WTC11 (cell line): ENCODE measurements at regions not wholly inside any gene's neighbourhood (a gene's known extent, or its start where the extent isn't known, plus 50 kb on each side); places are given as distances from the start of the nearest gene placed in this dataset.

Experiments
- ATAC-seq: fragments of 200-7000 bp; cut with Tn5 transposase; 2 replicates; pipeline ENCODE4 v1.10.0; 2021; ENCODE audit warnings: mild to moderate bottlenecking, moderate library complexity
- CTCF ChIA-PET: fragments of 300-600 bp; sonication (Branson Sonifier 250); formaldehyde crosslinking; loops from one replicate; lab custom pipeline; 2021; ENCODE audit warnings: antibody characterized with exemption; lab: Charles Lee
- POLR2A ChIA-PET: fragments of 350-600 bp; sonication (Branson Sonifier 250); formaldehyde crosslinking; loops from one replicate; lab custom pipeline; 2021; ENCODE audit warnings: antibody characterized with exemption; lab: Charles Lee
- DNase-seq: peaks from one replicate; pipeline ENCODE4 v3.0.0; 2021; ENCODE audit warnings: low spot score
- H3K27ac Mint-ChIP-seq: 2 replicates; pipeline ENCODE4 v1.8.0; 2021; ENCODE audit warnings: mixed read lengths
- H3K27me3 Mint-ChIP-seq: 2 replicates; pipeline ENCODE4 v1.8.0; 2021; ENCODE audit warnings: low read depth, mild to moderate bottlenecking, moderate library complexity, mixed read lengths
- H3K36me3 Mint-ChIP-seq: 2 replicates; pipeline ENCODE4 v1.8.0; 2021; ENCODE audit warnings: mixed read lengths
- H3K4me1 Mint-ChIP-seq: 2 replicates; pipeline ENCODE4 v1.8.0; 2022; ENCODE audit warnings: mixed read lengths
- H3K4me3 Mint-ChIP-seq: 2 replicates; pipeline ENCODE4 v1.8.0; 2021; ENCODE audit warnings: mild to moderate bottlenecking, moderate library complexity, mixed read lengths
- H3K9me3 Mint-ChIP-seq: 2 replicates; pipeline ENCODE4 v1.8.0; 2021; ENCODE audit warnings: mixed read lengths
- AR ChIP-seq: fragments of 250-450 bp; sonication (Bioruptor Pico); IDR thresholded peaks from 2 replicates; pipeline ENCODE4 v1.9.0; 2021; ENCODE audit warnings: mild to moderate bottlenecking
- ATF6 ChIP-seq: sonication (generic); formaldehyde crosslinking; IDR thresholded peaks from 2 replicates; pipeline ENCODE4 v1.8.1; 2023; ENCODE audit warnings: mild to moderate bottlenecking, missing genetic modification reagents
- ELF4 ChIP-seq: sonication (generic); formaldehyde crosslinking; IDR thresholded peaks from 2 replicates; pipeline ENCODE4 v1.8.1; 2022; ENCODE audit warnings: low read depth, mild to moderate bottlenecking, moderate library complexity, missing genetic modification reagents
- ERG ChIP-seq: fragments of 250-450 bp; sonication (Bioruptor Pico); IDR thresholded peaks from 2 replicates; pipeline ENCODE4 v1.8.0; 2021; ENCODE audit warnings: mild to moderate bottlenecking
- FOXJ3 ChIP-seq: sonication (generic); formaldehyde crosslinking; IDR thresholded peaks from 2 replicates; pipeline ENCODE4 v1.9.0; 2021; ENCODE audit warnings: missing genetic modification reagents, mild to moderate bottlenecking, borderline replicate concordance
- GRHL2 ChIP-seq: fragments of 250-450 bp; sonication (Bioruptor Pico); IDR thresholded peaks from 2 replicates; pipeline ENCODE4 v1.8.0; 2022; ENCODE audit warnings: mild to moderate bottlenecking, moderate library complexity; ENCODE audit not compliant: insufficient replicate concordance, severe bottlenecking
- MLX ChIP-seq: sonication (generic); formaldehyde crosslinking; IDR thresholded peaks from 2 replicates; pipeline ENCODE4 v1.8.1; 2023; ENCODE audit warnings: mild to moderate bottlenecking, missing genetic modification reagents, moderate library complexity
- MXD4 ChIP-seq: fragments of 250-450 bp; sonication (Bioruptor Pico); IDR thresholded peaks from 2 replicates; pipeline ENCODE4 v1.8.0; 2021; ENCODE audit warnings: mild to moderate bottlenecking, moderate library complexity, borderline replicate concordance
- ZMAT4 ChIP-seq: fragments of 250-450 bp; sonication (Bioruptor Pico); IDR thresholded peaks from 2 replicates; pipeline ENCODE4 v1.9.0; 2021; ENCODE audit warnings: mild to moderate bottlenecking
- ZNF317 ChIP-seq: sonication (generic); formaldehyde crosslinking; IDR thresholded peaks from 2 replicates; pipeline ENCODE4 v1.8.1; 2023; ENCODE audit warnings: low read depth, mild to moderate bottlenecking, moderate library complexity, missing genetic modification reagents, borderline replicate concordance
- ZNF416 ChIP-seq: fragments of 250-450 bp; sonication (Bioruptor Pico); IDR thresholded peaks from 2 replicates; pipeline ENCODE4 v1.9.0; 2021; ENCODE audit warnings: mild to moderate bottlenecking, inconsistent platforms
- ZNF512 ChIP-seq: sonication (generic); formaldehyde crosslinking; IDR thresholded peaks from 2 replicates; pipeline ENCODE4 v1.8.1; 2022; ENCODE audit warnings: missing genetic modification reagents, borderline replicate concordance

GRCh38 chr2:7377916-7378569 lies 460.8 kb downstream of the RNF144A start:
- H3K27me3 Mint-ChIP-seq, result no peaks in the 10 kb centered on the region; the same call in 1 of the 2 replicates
- H3K27ac Mint-ChIP-seq, result no peak overlapping the region
- DNase-seq (peak; percentile 26), ATAC-seq (peak; percentile 56)
- ChIA-PET CTCF (interaction anchor here (1.1 kb wide), 1 partner anchor 14 kb away, joined by 3 read pairs; no protein-coding TSS in a partner anchor), POLR2A (no interaction called here)
- peaks cover 3% of the 10 kb centered on the region; the same call in 1 of the 2 replicates for H3K4me1 Mint-ChIP-seq
- H3K9me3 Mint-ChIP-seq, result no peaks in the 10 kb centered on the region
- no peak for TF ChIP-seq MXD4 (CRISPR knock-in tag)
- TF ChIP-seq AR, result no peak
- no peak for TF ChIP-seq ELF4
- TF ChIP-seq ZNF512 (CRISPR knock-in tag), result no peak
- TF ChIP-seq ATF6, result no peak
- TF ChIP-seq GRHL2 (CRISPR knock-in tag), result no peak
- TF ChIP-seq ZNF416 (CRISPR knock-in tag), result no peak
- no peak for TF ChIP-seq ERG
- no peak for TF ChIP-seq MLX (CRISPR knock-in tag)
- no peaks in the 10 kb centered on the region for H3K36me3 Mint-ChIP-seq
- H3K4me3 Mint-ChIP-seq, result no peak overlapping the region

GRCh38 chr2:7378591-7378990 lies 461.4 kb downstream of the RNF144A start:
- ChIA-PET CTCF (interaction anchor here (1.1 kb wide), 1 partner anchor 14 kb away, joined by 3 read pairs; no protein-coding TSS in a partner anchor), POLR2A (no interaction called here)
- H3K9me3 Mint-ChIP-seq, result no peaks in the 10 kb centered on the region
- H3K27me3 Mint-ChIP-seq, result no peaks in the 10 kb centered on the region; the same call in 1 of the 2 replicates
- DNase-seq (no peak), ATAC-seq (no peak)
- peaks cover 3% of the 10 kb centered on the region; the same call in 1 of the 2 replicates for H3K4me1 Mint-ChIP-seq
- no peaks in the 10 kb centered on the region for H3K36me3 Mint-ChIP-seq
- H3K27ac Mint-ChIP-seq, result no peak overlapping the region; the same call in 1 of the 2 replicates
- 0 out of 2 replicates have a peak, but pooled peaks have one; percentile 10 for TF ChIP-seq ZNF317 (CRISPR knock-in tag)
- no peak for TF ChIP-seq FOXJ3 (CRISPR knock-in tag)
- no peak for TF ChIP-seq ZMAT4 (CRISPR knock-in tag)
- H3K4me3 Mint-ChIP-seq, result no peak overlapping the region
